ENCODE measurements at regions not wholly inside any gene's neighbourhood (a gene's known extent, or its start where the extent isn't known, plus 50 kb on each side); places are given as distances from the start of the nearest gene placed in this dataset.

GRCh38 chr6:100262086-100262485 lies 202.6 kb downstream of the SIM1 start:
- intact Hi-C loops (cut with DNase I) = no loop called here
- Histone ChIP-seq H3K27me3 (no peaks in the 10 kb centered on the region), H3K36me3 (no peaks in the 10 kb centered on the region), H3K4me3 (no peak overlapping the region), H3K4me1 (no peaks in the 10 kb centered on the region), H3K27ac (no peak overlapping the region), H3K9me3 (no peaks in the 10 kb centered on the region)
- WGBS, 2 donors = 81 to 84% methylated on average over 4 of the region's 4 CpGs
- TF ChIP-seq, protein P1, sequence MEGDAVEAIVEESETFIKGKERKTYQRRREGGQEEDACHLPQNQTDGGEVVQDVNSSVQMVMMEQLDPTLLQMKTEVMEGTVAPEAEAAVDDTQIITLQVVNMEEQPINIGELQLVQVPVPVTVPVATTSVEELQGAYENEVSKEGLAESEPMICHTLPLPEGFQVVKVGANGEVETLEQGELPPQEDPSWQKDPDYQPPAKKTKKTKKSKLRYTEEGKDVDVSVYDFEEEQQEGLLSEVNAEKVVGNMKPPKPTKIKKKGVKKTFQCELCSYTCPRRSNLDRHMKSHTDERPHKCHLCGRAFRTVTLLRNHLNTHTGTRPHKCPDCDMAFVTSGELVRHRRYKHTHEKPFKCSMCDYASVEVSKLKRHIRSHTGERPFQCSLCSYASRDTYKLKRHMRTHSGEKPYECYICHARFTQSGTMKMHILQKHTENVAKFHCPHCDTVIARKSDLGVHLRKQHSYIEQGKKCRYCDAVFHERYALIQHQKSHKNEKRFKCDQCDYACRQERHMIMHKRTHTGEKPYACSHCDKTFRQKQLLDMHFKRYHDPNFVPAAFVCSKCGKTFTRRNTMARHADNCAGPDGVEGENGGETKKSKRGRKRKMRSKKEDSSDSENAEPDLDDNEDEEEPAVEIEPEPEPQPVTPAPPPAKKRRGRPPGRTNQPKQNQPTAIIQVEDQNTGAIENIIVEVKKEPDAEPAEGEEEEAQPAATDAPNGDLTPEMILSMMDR (IDR thresholded peaks at IDR 0.05) = no peak
- ATAC-seq (no peak), DNase-seq (no peak), FAIRE-seq (no peak)

DNA sequence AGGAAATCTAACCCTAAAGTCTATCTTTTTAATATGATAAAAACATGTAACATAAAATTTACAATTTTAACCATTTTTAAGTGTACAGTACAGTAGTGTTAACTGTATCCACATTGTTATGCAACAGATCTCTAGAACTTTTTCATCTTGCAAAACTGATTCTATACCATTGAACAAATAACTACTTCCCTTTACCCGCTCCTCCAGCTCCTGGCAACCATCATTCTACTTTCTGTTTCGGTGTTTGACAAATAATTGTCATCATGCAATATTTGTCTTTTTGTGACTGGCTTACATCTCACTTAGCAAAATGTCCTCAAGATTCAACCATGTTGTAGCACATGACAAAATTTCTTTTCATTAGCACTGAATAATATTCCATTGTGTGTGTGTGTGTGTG lies 203.2 kb downstream of the SIM1 start:
- TF ChIP-seq, protein P1 (IDR thresholded peaks at IDR 0.05) = no peak
- no peak for ATAC-seq
- DNase-seq = no peak

DNA sequence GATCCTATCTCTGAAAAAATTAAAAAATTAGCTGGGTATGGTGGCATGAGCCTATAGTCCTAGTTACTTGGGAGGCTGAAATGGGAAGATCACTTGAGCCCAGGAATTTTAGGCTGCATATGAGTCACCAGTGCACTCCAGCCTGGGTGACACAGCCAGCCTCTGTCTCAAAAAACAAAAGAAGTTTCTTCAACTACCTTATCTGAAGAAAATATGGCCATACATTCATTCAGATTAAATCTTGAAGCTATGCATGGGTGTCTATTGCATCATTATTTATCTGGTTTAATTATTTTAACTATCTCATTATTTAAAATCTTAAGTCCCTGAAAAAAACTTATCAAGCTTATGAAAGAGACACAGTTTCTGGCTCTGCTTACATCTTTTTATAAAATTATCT lies 204.1 kb downstream of the SIM1 start:
- FAIRE-seq (no peak), DNase-seq (no peak), ATAC-seq (no peak)
- no peaks in the 10 kb centered on the region for H3K4me1 ChIP-seq
- TF ChIP-seq, protein P1 (IDR thresholded peaks at IDR 0.05) = no peak
- no peak overlapping the region for H3K4me3 ChIP-seq
- intact Hi-C loops (cut with DNase I) = no loop called here
- H3K36me3 ChIP-seq = no peaks in the 10 kb centered on the region
- no peak overlapping the region for H3K27ac ChIP-seq
- no peaks in the 10 kb centered on the region for H3K27me3 ChIP-seq
- no peaks in the 10 kb centered on the region for H3K9me3 ChIP-seq

More for the DNA sequence above, 203.2 kb downstream of the SIM1 start:
- Histone ChIP-seq H3K4me1 (no peaks in the 10 kb centered on the region), H3K9me3 (no peaks in the 10 kb centered on the region), H3K27ac (no peak overlapping the region), H3K36me3 (no peaks in the 10 kb centered on the region), H3K4me3 (no peak overlapping the region), H3K27me3 (no peaks in the 10 kb centered on the region)
- no peak for FAIRE-seq
- 66 to 78% methylated on average over 2 of the region's 2 CpGs for WGBS, 2 donors
- intact Hi-C loops (cut with DNase I) = no loop called here

- FAIRE-seq = no peak
- H3K27me3 ChIP-seq = no peaks in the 10 kb centered on the region
- no peak for ATAC-seq
- H3K9me3 ChIP-seq = no peaks in the 10 kb centered on the region
- 64 to 75% methylated on average over 3 of the region's 3 CpGs for WGBS, 2 donors
- no peaks in the 10 kb centered on the region for H3K4me1 ChIP-seq
- DNase-seq = no peak
- H3K4me3 ChIP-seq = no peak overlapping the region
- H3K36me3 ChIP-seq = no peaks in the 10 kb centered on the region
- intact Hi-C loops (cut with DNase I) = no loop called here
- TF ChIP-seq, protein P1 (IDR thresholded peaks at IDR 0.05) = no peak
- H3K27ac ChIP-seq = no peak overlapping the region
These were observed 204.9 kb downstream of the SIM1 start for GRCh38 chr6:100259865-100260264.

DNA sequence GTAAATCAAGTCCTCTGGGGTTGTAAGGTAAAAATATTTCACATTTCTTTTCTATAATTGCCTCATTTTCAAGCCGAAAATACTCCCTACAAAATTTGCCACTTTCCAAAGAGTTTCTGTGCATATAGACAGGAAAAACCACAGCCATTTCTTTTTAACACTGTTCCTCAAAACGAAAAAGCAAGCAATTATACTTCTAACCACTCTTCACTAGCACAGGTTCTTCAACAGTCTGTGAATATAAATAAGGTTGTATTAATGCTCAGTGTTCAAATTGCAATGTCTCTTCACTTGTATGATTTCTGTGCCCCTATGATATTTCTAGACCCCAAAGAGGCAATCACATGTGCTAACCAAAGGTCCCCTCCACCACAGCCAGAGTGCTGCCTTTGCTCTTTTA lies 206.0 kb downstream of the SIM1 start:
- Histone ChIP-seq H3K4me1 (no peaks in the 10 kb centered on the region), H3K27me3 (no peaks in the 10 kb centered on the region), H3K4me3 (no peak overlapping the region), H3K27ac (no peak overlapping the region), H3K9me3 (no peaks in the 10 kb centered on the region), H3K36me3 (no peaks in the 10 kb centered on the region)
- ATAC-seq = no peak
- DNase-seq = no peak
- TF ChIP-seq, protein P1 (IDR thresholded peaks at IDR 0.05) = no peak
- WGBS, 2 donors = 55 to 74% methylated on average over 2 of the region's 2 CpGs
- intact Hi-C loops (cut with DNase I) = no loop called here
- no peak for FAIRE-seq
